IPS-NIHi7 (cell line): ENCODE measurements at regions not wholly inside any gene's neighbourhood (a gene's known extent, or its start where the extent isn't known, plus 50 kb on each side); places are given as distances from the start of the nearest gene placed in this dataset.

Experiments used
- DNase-seq: peaks from one replicate; pipeline ENCODE4 v3.0.0; 2012; ENCODE audit warnings: mixed read lengths; ENCODE audit errors: extremely low spot score

DNA sequence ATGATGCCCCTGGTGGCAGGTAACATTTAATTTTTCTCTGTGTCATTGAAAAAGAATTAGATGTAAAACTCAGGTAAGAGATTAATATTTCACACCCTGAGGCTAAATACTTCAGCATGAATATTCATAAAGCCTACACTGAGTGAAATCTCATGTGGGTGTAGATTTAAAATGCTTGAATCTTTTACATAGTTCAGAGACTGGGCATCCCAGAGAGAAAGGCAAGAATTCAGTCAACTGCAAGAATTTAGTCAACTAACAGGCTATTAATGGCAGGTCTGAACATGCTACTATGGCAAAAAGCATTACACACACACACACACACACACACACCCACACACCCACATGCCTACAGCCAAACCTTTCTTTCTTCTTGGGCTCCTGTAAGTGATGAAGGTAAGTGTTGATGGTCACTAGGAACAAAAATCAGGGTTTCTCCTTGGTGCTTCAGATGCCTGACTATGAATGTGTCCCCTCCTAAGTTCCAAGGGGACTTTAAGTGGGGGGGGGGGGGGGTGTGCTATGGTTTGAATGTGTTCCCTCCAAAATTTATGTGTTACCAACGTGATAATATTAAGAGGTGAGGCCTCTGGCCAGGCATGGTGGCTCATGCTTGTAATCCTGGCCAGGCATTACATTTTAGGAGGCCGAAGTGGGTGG lies 63.7 kb upstream of the PSMD7 start:
- DNase-seq: no peak

GRCh38 chr16:74230126-74230525 lies 66.5 kb upstream of the PSMD7 start:
- DNase-seq: no peak

DNA sequence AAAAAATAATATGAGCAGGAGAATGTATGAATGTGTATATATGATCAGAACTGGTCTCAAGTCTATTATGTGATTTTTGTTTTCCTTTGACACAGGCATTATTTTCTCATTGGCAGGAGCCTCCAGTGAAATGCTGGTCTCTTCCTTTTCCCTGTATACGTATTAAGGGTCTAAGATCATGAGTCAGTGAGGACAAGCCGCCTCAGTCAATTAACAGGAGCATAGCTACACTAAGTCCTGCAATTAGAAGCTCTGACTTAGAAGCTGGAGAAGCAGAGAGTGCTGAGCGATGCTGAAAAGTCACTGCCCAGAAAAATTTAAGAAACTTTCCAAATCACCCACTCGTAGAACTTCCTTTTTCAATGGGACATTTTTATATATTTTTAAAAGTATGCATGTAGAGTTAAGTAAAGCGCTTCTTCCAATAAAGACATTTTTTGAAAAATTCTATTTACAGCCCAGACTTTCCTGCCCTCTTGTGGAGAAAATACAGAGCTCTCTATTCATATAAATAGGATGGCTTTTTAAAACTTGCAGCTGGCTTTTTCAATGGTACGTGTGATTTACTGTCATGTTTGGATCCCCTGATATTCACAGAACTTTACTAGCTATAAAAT lies 70.2 kb upstream of the PSMD7 start:
- no peak for DNase-seq

DNA sequence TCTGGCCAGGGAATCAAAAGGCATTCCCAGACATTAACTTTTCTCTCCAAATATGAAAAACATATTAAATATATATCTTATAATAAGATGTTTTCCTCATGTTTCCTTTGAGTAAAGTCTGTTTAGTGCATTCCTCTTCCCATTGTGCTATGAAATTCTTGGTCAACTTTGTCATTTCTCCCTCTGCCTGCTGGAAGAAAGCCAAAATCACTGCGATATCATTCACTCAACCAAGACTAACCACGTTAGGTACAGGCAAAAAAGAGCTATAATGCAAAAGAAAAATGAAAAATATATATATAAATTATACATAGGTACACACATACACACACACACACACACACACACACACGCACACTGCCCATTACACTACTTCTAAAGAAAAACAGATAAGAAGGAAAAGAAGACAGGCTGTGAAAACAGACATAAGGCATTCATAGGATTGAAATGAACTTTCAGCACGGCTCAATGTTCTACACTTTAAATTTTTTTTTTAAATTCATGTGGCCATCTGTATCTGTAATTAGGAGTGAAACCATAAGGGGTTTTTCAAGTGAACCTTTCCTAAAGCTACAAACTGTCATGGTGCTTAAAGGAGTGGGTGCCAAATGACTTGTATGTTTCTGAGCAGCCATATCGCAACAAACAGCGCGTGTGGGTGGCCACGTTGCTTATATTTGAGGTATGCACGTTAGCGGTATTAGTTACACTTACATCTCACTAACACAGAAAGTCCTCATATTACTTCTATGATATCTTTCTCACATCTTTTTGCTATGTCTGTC lies 71.6 kb upstream of the PSMD7 start:
- DNase-seq: no peak

GRCh38 chr16:74221828-74222227 lies 74.8 kb upstream of the PSMD7 start:
- DNase-seq: no peak

DNA sequence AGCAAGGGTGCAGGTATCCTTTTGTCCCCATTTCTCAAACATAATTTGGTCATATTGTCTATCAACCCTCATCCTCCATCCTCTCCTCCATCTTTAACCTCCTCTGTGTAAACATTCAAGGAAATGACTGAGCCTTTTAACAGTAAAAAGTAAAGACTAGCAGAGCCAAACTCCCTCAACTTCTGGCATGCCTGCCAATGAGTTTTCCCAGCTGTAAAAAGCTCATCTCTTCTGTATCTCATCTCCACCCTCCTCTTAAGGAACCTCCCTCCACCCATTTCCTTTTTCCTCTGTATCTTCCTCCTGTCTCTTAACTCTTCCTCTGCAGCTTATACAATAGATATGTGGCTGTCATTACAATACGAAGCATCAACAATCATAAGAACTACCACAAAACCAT lies 76.9 kb upstream of the PSMD7 start:
- DNase-seq: no peak

- DNase-seq: no peak
Measured at GRCh38 chr16:74218871-74219270, 77.7 kb upstream of the PSMD7 start.

GRCh38 chr16:74216319-74216718 lies 80.3 kb upstream of the PSMD7 start:
- no peak for DNase-seq

DNA sequence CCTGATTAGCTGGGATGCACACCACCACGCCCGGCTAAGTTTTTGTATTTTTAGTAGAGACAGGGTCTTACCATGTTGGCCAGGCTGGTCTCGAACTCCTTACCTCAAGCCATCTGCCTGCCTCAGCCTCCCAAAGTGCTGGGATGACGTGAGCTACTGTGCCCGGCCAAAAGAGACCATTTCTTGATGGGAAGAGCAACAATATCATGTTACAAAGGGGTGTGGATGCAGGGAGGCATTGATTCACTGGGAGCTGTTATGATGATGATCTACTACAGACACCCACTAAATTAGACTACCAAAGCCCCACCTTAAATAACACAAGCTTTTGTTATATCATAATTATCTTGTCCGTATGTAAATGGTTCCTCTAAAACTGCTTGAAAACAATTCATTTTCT lies 81.4 kb upstream of the PSMD7 start:
- no peak for DNase-seq

GRCh38 chr16:74213372-74213771 lies 83.2 kb upstream of the PSMD7 start:
- DNase-seq: no peak

- no peak for DNase-seq
Measured at GRCh38 chr16:74210245-74210644, 86.4 kb upstream of the PSMD7 start.

GRCh38 chr16:74202009-74202408 lies 94.6 kb upstream of the PSMD7 start:
- DNase-seq: no peak

DNA sequence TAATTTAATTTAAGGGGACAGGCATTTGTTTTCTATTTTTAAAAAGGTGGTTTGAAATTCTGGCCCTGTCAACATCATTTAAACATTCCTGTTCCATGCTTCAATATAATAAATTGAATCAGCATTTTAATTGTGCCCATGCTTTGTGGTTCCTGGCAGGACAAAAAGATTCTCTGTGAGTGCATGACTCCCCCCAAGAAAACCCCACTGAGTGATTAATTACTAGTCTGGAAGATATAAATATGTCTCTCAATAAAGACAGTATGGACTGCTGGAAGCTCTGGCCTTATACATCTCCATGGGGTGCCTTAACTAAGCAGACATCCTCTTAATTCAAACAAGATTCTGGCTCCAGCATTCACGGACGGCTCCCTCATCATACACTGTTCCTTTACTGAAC lies 95.0 kb upstream of the PSMD7 start:
- DNase-seq: no peak

DNA sequence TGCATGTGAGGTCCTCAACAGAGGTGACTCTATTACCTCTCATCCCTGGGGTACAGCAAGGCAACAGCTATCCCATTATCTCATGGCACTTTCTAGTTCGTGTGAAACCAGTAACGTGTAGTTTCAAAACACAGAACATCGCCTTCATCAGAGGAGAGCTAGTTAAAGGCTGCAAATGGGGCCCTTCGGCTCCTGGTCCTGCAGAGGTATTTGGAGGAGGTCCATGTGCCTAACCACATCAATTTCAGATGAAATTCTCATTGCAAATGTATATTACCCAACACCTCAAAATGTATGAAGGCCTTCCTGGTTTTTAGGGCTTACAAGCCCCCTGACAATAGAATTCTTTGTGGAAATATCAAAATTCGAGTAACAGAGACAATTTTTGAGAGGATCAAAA lies 95.7 kb upstream of the PSMD7 start:
- DNase-seq: no peak

GRCh38 chr16:74199842-74200124 lies 96.8 kb upstream of the PSMD7 start:
- DNase-seq: no peak

GRCh38 chr16:74199066-74199841 lies 97.4 kb upstream of the PSMD7 start:
- DNase-seq: no peak

GRCh38 chr16:74192281-74192797 lies 104.3 kb upstream of the PSMD7 start:
- no peak for DNase-seq

DNA sequence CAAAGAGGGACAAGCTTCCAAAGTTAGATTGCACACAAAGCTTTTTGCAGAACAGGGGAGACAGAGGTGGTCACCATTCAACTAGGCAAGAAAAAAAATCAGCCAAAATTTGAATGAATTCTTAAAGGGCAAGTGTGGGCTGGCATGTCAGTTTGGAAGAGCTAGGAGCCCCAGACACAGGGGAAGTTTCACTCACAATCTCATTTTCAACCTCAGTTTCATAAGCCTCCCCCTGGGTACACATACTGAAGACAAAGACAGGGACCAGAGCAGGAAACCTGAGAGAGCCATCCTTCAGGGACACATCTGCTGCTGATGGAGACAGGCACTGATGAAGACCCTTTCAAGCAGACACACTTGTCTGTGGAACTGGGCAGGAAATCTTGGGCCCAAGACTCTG lies 106.3 kb upstream of the PSMD7 start:
- no peak for DNase-seq

- no peak for DNase-seq
Measured at GRCh38 chr16:74188856-74189255, 107.8 kb upstream of the PSMD7 start.

- DNase-seq: no peak
Measured at GRCh38 chr16:74186561-74186971, 110.0 kb upstream of the PSMD7 start.

DNA sequence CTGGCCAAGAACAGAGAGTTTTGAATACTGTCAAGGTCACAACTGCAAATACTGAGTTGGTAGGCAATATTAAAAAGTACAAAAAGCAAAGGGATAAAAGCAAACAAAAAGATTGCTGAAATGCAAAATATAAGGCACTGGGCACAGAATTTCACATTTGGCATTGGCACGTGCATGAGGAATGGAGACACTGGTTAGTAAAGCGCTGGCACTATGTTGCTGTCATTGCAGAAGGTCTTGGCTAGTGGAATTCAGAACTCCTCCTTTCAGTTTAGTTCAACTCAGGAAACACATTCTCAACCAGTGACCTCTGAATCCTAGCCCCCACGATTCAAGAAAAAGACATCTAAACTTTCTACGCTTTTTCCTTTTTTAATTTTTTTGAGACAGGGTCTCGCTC lies 111.8 kb upstream of the PSMD7 start:
- no peak for DNase-seq

DNA sequence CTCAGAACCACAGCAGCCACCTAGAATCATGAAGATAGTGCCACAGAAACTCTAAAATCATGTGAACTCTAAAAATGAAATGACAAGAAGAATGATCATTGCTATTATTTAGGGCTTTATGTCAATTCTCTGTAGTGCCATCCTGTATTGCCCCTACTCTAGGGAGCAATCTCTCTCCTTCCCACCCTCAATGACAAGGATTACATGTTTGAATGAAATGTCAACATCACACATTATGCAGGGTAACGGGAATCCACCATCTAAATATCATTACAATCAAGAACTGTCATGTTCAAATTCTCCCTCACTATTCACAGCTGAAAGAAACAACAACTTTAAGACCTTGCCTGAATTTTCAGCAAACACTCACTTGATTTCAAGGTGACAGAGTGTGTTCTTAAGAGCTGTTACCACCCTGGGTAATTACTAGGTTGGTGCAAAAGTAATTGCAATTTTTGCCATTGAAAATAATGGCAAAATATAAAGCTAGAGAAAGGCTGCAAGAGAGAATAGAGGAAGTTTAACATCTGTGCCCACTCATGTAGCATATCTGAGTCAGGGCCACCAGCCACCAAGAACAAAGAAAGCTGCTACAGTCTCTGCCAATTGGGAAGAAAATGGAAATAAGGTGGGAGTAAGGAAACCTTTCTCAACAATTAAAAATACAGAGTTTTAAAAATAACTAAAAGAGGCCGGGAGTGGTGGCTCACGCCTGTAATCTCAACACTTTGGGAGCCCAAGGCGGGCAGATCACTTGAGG lies 112.8 kb upstream of the PSMD7 start:
- no peak for DNase-seq
